Nephron (organoid): ENCODE measurements at regions not wholly inside any gene's neighbourhood (a gene's known extent, or its start where the extent isn't known, plus 50 kb on each side); places are given as distances from the start of the nearest gene placed in this dataset.

Experiments used
- H3K27ac Mint-ChIP-seq, 3 experiments: 2 replicates each; pipeline ENCODE4 v1.8.0; 2020; ENCODE audit warnings: mixed read lengths in 3 of 3, mild to moderate bottlenecking in 2 of 3, moderate library complexity in 1 of 3
- H3K27me3 Mint-ChIP-seq: 2 replicates; pipeline ENCODE4 v1.8.0; 2021; ENCODE audit warnings: low read depth, mild to moderate bottlenecking, moderate library complexity, mixed read lengths
- H3K36me3 Mint-ChIP-seq: 2 replicates; pipeline ENCODE4 v1.8.0; 2020; ENCODE audit warnings: low read depth, mixed read lengths
- H3K4me1 Mint-ChIP-seq: 2 replicates; pipeline ENCODE4 v1.8.0; 2020; ENCODE audit warnings: mixed read lengths
- H3K4me3 Mint-ChIP-seq, 3 experiments: 2 replicates each; pipeline ENCODE4 v1.8.0; 2020; ENCODE audit warnings: mild to moderate bottlenecking in 3 of 3, mixed read lengths in 3 of 3, moderate library complexity in 2 of 3
- H3K9me3 Mint-ChIP-seq: 2 replicates; pipeline ENCODE4 v1.8.0; 2020; ENCODE audit warnings: mixed read lengths
- TF ChIP-seq, protein P1 (sequence below), 3 experiments: fragments of 200-600 bp; sonication (generic); IDR thresholded peaks; one replicate each; pipeline ENCODE4 v1.5.0; 2021; ENCODE audit warnings: antibody characterized with exemption in 3 of 3; ENCODE audit not compliant: unreplicated experiment in 3 of 3

- Mint-ChIP-seq H3K4me1 (peaks cover 28% of the 10 kb centered on the region), H3K9me3 (peaks cover 8% of the 10 kb centered on the region), H3K27ac (peak overlapping the region in 1 of 3 experiments; percentile 15), H3K27me3 (no peaks in the 10 kb centered on the region), H3K36me3 (no peaks in the 10 kb centered on the region), H3K4me3 (no peak overlapping the region)
- TF ChIP-seq, protein P1, sequence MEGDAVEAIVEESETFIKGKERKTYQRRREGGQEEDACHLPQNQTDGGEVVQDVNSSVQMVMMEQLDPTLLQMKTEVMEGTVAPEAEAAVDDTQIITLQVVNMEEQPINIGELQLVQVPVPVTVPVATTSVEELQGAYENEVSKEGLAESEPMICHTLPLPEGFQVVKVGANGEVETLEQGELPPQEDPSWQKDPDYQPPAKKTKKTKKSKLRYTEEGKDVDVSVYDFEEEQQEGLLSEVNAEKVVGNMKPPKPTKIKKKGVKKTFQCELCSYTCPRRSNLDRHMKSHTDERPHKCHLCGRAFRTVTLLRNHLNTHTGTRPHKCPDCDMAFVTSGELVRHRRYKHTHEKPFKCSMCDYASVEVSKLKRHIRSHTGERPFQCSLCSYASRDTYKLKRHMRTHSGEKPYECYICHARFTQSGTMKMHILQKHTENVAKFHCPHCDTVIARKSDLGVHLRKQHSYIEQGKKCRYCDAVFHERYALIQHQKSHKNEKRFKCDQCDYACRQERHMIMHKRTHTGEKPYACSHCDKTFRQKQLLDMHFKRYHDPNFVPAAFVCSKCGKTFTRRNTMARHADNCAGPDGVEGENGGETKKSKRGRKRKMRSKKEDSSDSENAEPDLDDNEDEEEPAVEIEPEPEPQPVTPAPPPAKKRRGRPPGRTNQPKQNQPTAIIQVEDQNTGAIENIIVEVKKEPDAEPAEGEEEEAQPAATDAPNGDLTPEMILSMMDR (IDR thresholded peaks at IDR 0.05; ENCODE audit: unreplicated experiment in 3 of 3), result no peak
These were observed 115.5 kb upstream of the FAM9A start for GRCh38 chrX:8916697-8917096.

DNA sequence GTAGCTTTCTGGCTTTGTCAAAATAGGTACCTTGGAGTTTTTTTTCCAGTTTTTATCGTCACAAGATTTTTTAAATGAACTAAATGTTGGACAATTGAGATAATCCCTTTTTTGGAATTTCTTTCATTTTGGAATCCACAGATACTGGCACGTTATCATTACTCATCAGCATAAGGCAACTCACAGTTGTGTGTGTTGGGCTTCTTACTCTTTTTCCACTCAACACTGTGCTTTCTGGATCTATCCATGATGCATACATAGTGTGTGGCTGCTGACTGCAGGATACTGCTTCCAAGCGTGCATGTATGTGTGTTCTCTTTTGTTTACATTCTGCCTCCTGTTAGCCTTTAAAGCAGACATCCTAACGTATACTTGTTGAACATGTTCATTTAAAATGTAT is 113.5 kb upstream of the FAM9A start:
- TF ChIP-seq, protein P1 (IDR thresholded peaks at IDR 0.05; ENCODE audit: unreplicated experiment in 3 of 3), result no peak
- Mint-ChIP-seq H3K27me3 (no peaks in the 10 kb centered on the region), H3K9me3 (peaks cover 8% of the 10 kb centered on the region), H3K36me3 (no peaks in the 10 kb centered on the region), H3K4me3 (no peak overlapping the region), H3K4me1 (peaks cover 28% of the 10 kb centered on the region), H3K27ac (peak overlapping the region in 1 of 3 experiments; percentile 81)

- peaks cover 28% of the 10 kb centered on the region for H3K4me1 Mint-ChIP-seq
- peaks cover 8% of the 10 kb centered on the region for H3K9me3 Mint-ChIP-seq
- TF ChIP-seq, protein P1 (IDR thresholded peaks at IDR 0.05; ENCODE audit: unreplicated experiment in 3 of 3), result no peak
- H3K27me3 Mint-ChIP-seq, result no peaks in the 10 kb centered on the region
- no peak overlapping the region for H3K4me3 Mint-ChIP-seq
- no peaks in the 10 kb centered on the region for H3K36me3 Mint-ChIP-seq
- H3K27ac Mint-ChIP-seq, result peak overlapping the region; percentile 51 to 81 (median 80)
These were observed 112.6 kb upstream of the FAM9A start for GRCh38 chrX:8913655-8914409.

DNA sequence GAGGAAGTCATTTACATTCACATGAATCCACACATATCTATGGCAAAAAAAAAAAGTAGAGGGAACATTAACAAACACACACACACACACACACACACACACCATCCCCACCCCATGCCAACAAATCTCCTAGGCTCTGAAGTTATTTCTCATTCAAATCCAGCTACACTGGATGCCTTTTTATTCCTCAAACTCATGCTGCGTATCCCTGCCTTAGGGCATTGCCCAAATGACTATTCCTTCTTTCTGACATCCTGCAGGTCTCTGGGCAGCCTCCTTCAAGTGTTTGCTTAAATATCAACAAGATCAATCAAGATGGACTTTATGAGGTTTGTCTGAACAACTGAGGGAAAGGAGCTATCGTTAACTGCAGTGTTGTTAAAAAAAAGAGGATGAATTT is 106.5 kb upstream of the FAM9A start:
- H3K4me3 Mint-ChIP-seq, result no peak overlapping the region
- TF ChIP-seq, protein P1 (IDR thresholded peaks at IDR 0.05; ENCODE audit: unreplicated experiment in 3 of 3), result no peak
- peaks cover 3% of the 10 kb centered on the region for H3K27me3 Mint-ChIP-seq

DNA sequence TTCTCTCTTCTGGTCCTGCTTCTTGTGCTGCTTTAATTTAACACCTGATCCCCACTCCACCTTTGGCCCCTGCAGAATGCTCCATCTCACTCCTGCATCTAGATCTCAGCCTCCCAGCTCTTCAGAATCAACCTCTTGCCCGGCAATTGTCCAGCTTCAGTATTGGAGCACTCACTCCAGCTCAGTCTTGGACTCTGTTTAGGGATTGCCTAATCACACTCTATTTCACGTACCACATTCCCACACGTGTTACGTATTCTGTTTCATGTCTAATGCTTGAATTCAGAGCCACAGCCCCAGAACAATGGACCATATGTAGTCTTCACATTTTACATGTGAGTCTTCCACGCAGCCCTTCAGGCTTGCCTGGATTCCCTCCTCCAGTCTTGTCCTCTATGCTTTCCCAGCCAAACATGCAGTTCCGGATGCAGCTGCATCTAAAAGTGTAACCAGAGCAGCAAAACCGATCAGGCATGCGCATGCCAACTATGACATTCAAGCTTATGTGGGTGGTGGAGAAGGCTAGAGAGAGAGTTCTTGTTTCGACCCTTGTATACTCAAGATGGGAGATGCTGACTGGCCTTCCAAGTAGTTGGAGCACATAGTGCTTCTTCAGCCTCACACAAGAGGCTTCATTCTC is 105.2 kb upstream of the FAM9A start:
- TF ChIP-seq, protein P1 (IDR thresholded peaks at IDR 0.05; ENCODE audit: unreplicated experiment in 3 of 3), result no peak
- peaks cover 3% of the 10 kb centered on the region for H3K27me3 Mint-ChIP-seq
- no peaks in the 10 kb centered on the region for H3K36me3 Mint-ChIP-seq
- no peak overlapping the region for H3K27ac Mint-ChIP-seq
- H3K4me3 Mint-ChIP-seq, result no peak overlapping the region
- no peaks in the 10 kb centered on the region for H3K4me1 Mint-ChIP-seq
- H3K9me3 Mint-ChIP-seq, result no peaks in the 10 kb centered on the region

More for the DNA sequence above, 106.5 kb upstream of the FAM9A start:
- no peaks in the 10 kb centered on the region for H3K9me3 Mint-ChIP-seq
- H3K4me1 Mint-ChIP-seq, result no peaks in the 10 kb centered on the region
- no peaks in the 10 kb centered on the region for H3K36me3 Mint-ChIP-seq
- H3K27ac Mint-ChIP-seq, result no peak overlapping the region
